ENCODE measurements at regions not wholly inside any gene's neighbourhood (a gene's known extent, or its start where the extent isn't known, plus 50 kb on each side); places are given as distances from the start of the nearest gene placed in this dataset.

DNA sequence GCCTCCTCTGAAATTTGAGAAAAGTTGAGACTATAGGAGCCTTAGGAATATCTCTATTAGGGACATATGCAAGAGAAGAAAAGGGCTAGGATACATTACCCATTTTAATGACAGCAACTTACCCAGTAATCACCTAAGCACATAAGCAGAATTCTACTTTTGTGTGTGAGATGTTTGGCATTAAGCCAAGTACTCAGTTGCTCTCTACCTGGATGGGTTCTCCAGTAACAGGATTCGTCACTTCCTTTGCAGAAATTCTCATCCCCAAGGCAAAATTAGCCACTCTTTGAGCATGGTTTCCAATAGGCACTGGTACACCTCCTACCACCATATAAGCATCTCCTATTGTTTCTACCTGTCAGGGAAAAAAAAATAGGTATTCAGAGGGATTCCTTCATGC lies 95.1 kb downstream of the C13orf42 start:
- TF ChIP-seq CTCF (conservative IDR thresholded peaks at IDR 0.05; ENCODE audit: low read length), result no peak
- no peak overlapping the region for H3K4me3 ChIP-seq (ENCODE audit: low read length)
- DNase-seq (ENCODE audit: low read depth), result no peak

GRCh38 chr13:51009597-51009996 lies 100.0 kb downstream of the RNASEH2B start:
- H3K4me3 ChIP-seq (ENCODE audit: low read length), result no peak overlapping the region
- DNase-seq (ENCODE audit: low read depth), result no peak
- no peak for TF ChIP-seq CTCF (conservative IDR thresholded peaks at IDR 0.05; ENCODE audit: low read length)

DNA sequence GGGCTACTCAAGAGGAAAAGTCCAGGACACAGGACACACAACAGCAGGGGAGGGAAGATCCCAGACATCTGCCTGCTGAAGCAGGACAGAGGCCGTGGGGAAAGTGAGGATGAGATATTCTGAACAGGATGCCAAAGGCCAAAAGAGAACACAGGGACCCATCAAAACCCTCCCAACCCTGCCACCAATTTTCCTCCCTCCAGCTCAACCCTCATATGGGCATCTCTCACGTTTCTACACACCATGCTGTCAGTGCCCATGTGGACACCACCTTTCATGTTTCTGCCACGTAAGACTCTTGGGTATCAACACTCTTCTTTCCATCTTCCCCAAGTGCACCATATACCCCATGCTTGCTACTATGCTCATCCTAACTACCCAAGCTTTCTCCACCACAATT lies 97.6 kb downstream of the RNASEH2B start:
- DNase-seq (ENCODE audit: low read depth), result no peak
- no peak for TF ChIP-seq CTCF (conservative IDR thresholded peaks at IDR 0.05; ENCODE audit: low read length)
- H3K4me3 ChIP-seq (ENCODE audit: low read length), result no peak overlapping the region

GRCh38 chr13:51006067-51006845 lies 96.7 kb downstream of the RNASEH2B start:
- H3K4me3 ChIP-seq (ENCODE audit: low read length), result no peak overlapping the region
- DNase-seq (ENCODE audit: low read depth), result peak; percentile 64
- no peak for TF ChIP-seq CTCF (conservative IDR thresholded peaks at IDR 0.05; ENCODE audit: low read length)
